GM21360 (cell line): ENCODE measurements at regions not wholly inside any gene's neighbourhood (a gene's known extent, or its start where the extent isn't known, plus 50 kb on each side); places are given as distances from the start of the nearest gene placed in this dataset.

ENCODE experiments used
- ATAC-seq: cut with Tn5 transposase; IDR thresholded peaks from one replicate; pipeline ENCODE4 v1.9.1; 2021; ENCODE audit warnings: mild to moderate bottlenecking, moderate library complexity; ENCODE audit not compliant: unreplicated experiment

- no peak for ATAC-seq
Measured at GRCh38 chr6:102398788-102399390, 1005.4 kb downstream of the GRIK2 start.

- ATAC-seq: no peak
Measured at GRCh38 chr6:102390541-102390940, 997.0 kb downstream of the GRIK2 start.

- no peak for ATAC-seq
Measured at GRCh38 chr6:102389994-102390393, 996.5 kb downstream of the GRIK2 start.

GRCh38 chr6:102387326-102388033 lies 994.0 kb downstream of the GRIK2 start:
- ATAC-seq: no peak

GRCh38 chr6:102381203-102381602 lies 987.7 kb downstream of the GRIK2 start:
- no peak for ATAC-seq

GRCh38 chr6:102356170-102356569 lies 962.7 kb downstream of the GRIK2 start:
- no peak for ATAC-seq

GRCh38 chr6:102355578-102355977 lies 962.1 kb downstream of the GRIK2 start:
- no peak for ATAC-seq

GRCh38 chr6:102352552-102352951 lies 959.0 kb downstream of the GRIK2 start:
- no peak for ATAC-seq

- ATAC-seq: no peak
Measured at GRCh38 chr6:102344769-102345168, 951.3 kb downstream of the GRIK2 start.

GRCh38 chr6:102340311-102340710 lies 946.8 kb downstream of the GRIK2 start:
- ATAC-seq: no peak

GRCh38 chr6:102333736-102334135 lies 940.2 kb downstream of the GRIK2 start:
- no peak for ATAC-seq

GRCh38 chr6:102327697-102328225 lies 934.3 kb downstream of the GRIK2 start:
- no peak for ATAC-seq

- ATAC-seq: no peak
Measured at GRCh38 chr6:102313699-102314098, 920.2 kb downstream of the GRIK2 start.

GRCh38 chr6:102309700-102310099 lies 916.2 kb downstream of the GRIK2 start:
- no peak for ATAC-seq

- no peak for ATAC-seq
Measured at GRCh38 chr6:102300350-102300749, 906.8 kb downstream of the GRIK2 start.

- ATAC-seq: no peak
Measured at GRCh38 chr6:102298051-102298450, 904.5 kb downstream of the GRIK2 start.
